T1000 (cell line): ENCODE measurements at regions not wholly inside any gene's neighbourhood (a gene's known extent, or its start where the extent isn't known, plus 50 kb on each side); places are given as distances from the start of the nearest gene placed in this dataset.

Source experiments
- DNase-seq: peaks from one replicate; lab custom pipeline; 2025; ENCODE audit warnings: mixed read lengths; lab: John Stamatoyannopoulos, UW

DNA sequence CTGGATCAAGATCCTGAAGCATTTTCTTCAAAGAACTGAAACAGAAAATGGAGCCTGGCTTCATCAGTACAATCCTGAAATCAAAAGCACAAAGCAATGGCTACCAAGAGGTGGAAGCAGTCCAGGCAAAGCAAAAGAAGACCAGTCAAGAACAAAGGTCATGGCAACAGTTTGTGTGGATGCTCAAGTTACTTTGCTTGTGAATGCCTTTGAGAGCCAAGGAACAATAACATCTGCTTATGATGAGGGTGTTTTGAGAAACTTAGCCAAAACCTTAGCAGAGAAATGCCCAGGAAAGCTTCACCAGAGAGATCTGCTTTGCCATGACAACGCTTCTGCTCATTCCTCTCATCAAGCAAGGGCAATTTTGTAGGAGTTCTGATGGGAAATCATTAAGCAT is 723.1 kb downstream of the TMEM182 start:
- DNase-seq, result no peak

DNA sequence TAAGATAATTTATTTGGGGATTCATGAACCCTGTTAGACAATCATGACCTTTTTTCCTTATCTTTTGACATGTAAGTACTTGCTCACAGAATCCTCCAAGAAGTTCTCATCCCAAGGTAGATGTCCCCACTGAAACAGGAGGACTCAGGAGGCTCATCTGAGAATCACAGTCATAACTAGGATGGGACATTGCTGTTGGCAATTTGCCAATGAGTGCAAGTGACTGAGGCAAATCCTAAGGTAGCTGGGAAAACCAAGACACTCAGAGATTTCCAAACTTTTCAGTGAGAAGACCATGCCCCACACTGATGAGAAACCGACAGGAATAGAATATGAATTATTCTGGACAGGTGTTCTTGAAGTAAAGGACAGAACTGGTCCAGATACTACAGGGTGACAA is 735.0 kb downstream of the TMEM182 start:
- no peak for DNase-seq

DNA sequence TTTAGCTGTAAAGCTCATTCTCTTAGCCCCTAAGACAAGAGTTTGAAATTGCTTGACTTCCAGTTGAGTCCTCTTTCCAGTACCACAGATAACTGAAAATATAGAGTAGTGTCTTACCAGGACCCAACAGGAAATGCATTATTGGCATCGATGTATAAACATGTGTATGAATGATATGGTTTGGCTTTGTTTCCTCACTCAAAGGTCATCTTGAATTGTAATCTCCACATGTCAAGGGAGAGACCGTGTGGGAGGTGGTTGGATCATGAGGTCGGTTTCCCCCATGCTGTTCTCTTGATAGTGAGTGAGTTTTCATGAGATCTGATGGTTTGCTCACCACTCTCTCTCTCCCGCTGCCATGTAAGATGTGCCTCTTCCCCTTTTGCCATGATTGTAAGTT is 745.0 kb downstream of the TMEM182 start:
- no peak for DNase-seq

DNA sequence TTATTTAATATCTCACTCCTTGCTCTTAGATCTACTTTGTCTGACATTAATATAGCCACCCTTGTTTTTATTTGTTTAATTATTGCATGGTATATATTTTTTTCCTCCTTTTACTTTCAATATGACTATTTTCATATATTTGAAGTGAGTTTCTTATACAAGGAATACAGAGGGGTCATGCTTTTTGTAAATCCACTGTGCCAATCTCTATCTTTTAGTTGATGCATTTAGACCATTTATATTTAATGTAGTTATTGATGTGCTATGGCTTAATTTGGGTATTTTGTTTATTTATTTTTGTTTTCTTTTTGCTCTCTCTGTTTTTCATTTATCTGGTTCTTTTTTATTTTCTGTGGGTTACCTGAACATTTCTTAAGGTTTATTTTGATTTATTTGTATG is 750.6 kb downstream of the TMEM182 start:
- no peak for DNase-seq

DNA sequence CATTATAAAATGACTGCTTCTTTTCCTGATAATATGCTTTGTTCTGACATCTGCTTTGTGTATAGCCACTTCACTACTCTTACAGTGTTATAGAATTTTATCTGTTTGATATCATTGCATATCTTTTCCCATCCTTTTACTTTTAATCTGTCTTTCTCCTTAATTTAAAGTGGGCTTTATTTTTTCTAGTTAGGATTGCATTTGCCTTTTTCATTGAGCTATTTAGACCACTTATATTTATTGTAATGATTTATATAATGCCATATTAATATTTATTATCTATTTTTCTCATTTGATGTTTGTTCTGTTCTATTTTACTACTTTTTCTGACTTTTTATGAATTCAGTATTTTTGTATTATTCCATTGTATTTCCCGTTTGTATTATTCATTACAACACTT is 758.7 kb downstream of the TMEM182 start:
- DNase-seq, result no peak

DNA sequence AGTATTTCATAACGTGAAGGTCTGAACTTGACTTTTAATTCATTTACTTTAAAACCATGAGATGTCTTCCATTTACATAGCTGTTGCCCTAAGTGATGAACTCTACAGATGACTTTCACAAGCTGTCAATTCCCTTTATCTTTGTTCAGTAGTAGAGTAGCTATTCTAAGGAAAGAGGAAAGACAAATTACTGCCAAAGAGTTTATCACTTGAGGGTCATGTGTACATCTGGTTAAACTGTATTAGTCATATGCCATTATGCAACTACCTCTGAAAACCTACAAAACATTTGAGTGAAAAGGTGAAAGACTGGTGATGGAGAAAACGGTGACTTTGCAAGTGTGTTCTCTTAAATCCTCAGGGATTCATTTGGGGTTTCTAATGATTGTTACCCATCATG is 763.9 kb downstream of the TMEM182 start:
- DNase-seq, result no peak

DNA sequence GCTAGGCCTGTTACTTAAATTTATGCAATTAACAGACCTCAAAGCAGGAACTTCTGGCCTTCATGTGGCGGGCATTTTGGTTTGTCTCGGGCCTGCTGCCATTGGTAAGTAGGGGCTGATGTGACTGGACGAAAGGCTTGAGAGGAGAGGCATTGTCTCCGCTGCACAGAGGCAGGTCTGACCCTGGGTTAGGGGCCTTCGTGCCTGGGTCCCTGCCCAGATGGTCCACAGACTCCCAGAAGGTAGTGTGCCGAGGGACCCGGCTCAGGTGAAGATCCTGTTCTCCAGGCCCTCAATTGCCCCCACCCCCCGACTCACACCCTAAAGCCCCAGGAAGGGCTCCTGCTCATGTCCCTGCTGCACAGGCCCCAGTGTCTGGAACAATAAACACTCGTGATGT is 764.9 kb downstream of the TMEM182 start:
- no peak for DNase-seq

DNA sequence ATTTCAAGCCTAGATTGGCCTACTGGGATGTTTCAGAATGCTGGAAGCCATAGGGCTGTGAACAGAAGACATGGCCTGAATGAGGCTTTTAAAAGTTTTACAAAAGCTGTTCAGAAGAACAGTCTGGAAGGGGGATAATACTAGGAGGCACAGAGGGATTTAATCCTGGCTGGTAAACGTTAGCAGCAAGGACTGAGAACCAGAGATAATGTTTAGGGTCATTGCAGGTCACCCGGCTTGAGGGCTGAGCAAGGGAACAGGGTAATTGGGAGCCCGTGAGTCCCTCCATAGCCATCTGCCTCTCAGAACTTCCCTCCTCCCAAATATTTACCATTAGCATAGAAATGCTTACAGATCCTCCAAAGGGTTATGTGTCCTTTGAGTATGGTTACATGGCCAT is 765.4 kb downstream of the TMEM182 start:
- no peak for DNase-seq

DNA sequence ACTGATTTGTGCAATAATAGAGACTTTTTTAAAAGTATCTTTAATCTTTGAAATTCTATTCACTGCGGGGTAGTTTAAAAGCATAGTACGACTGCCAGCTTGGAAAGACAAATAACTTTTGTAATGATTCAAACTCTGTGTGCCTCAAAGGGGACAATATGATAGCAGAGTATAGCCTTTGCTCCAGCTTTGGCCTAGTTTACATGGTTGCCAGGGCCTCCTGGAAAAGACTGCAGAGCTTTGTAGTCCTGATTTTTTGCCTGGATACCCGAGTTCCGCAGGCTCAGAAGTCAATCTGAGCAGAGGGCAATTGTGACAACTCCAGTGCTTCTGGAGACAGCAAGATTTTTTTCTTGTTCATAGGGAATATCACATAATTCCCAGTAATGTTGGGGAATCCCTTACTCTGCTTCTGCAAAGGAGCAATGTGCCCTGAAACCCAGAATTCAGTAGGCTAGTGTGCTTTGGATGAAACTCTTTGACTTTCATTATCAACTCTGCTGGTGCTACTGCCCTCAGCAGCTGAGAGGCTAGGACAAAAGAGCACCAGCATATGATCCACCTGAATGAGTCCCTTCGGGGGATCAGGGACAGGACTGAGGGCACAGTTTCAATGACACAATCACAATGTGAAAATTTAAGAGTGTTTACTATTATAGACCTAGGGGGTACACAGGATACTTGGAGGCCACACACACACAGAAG is 768.1 kb downstream of the TMEM182 start:
- no peak for DNase-seq

DNA sequence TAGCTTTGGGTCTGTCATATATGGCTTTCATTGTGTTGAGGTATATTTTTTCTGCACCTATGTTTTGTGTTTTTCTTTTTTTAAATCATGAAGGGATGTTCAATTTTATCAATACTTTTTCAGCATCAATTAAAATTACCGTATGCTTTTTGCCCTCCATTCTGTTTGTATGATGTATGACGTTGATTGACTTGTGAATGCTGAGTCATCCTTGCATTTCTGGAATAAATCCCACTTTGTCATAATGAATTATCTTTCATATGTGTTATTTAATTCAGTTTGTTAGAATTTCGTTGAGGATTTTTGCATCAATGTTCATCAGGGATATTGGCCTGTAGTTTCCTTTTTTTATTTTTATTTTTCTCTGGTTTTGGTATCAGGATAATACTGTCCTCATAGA is 790.9 kb downstream of the TMEM182 start:
- no peak for DNase-seq

DNA sequence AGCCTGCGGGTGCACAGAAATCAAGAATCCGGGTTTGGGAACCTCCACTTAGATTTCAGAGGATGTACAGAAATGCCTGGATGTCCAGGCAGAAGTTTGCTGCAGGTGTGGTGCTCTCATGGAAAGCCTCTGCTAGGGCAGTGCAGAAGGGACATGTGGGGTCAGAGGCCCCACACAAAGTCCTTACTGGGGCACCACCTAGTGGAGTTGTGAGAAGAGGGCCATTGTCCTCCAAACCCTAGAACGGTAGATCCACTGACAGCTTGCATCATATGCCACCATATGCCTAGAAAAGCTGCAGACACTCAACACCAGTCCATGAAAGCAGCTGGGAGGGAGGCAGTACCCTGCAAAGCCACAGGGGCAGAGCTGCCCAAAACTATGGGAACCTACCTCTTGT is 833.0 kb downstream of the TMEM182 start:
- no peak for DNase-seq

DNA sequence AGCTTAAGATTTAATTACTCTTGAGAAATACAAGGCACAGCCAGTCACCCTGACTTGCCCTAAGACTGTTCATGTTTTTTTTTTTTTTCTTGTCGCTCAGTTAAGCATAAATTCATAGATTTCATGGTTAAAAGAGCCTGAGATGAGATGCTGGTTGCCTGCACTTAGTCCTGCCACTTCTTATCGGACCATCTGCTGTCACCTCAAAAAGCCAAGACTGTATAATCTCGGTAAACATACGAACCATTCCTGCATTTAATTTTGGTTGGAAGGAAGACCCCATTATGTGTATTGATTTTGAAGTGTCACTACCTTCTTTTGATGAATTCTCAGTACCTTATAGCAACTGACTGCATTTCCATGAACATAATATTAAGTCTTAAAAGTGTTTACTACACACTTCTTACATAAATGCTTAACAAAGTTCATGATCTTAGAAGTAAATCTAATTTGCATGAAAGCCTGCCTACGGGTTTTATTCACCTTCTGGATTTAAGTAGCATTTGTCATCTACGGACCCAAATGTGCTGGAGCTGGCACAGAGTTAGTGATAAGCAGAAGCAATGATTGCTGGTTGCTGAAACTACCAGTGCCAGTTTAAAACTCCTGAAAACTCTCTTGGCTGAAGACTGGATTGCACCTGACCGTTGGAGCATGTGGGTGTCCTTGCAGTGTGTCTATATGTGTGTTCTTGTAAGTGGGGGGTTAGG is 843.4 kb downstream of the TMEM182 start:
- no peak for DNase-seq

DNA sequence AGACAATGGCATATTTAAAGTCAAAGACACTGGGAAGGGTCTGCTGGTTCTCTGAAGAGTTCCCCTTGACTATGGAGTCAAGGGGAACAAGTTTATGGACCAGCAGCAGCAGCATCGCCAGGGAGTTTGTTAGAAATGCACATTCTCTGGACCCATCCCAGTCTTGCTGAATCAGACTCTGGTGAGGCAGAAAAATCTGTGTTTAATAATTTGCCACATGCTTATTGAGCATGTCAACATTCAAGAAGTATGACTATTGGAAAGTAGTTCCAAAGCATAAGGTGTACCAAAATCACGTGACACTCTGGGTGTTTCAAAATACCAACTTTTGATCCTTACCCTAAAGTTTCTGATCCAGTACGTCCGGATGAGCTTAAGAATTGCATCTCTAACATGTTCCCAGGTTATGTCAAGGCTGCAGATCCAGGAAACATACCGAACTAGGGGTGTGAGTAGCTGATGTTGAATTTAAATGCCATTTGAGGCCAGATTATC is 853.8 kb downstream of the TMEM182 start:
- DNase-seq, result no peak

DNA sequence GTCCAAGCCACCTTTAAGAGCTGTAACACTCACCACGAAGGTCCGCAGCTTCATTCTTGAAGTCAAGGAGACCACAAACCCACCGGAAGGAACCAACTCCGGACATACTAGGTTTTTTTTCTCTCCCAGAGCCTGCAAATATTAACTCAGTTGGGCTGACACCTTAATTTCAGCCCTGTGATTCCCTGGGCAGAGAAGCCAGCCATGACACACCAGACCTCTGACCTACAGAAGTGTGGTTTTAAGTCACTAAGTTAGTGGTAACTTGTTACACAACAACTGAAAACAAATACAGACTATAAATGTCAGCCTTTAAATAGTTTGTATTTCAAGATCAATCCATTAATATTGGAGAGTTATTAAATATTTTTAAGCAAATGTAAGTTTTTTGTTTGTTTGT is 855.1 kb downstream of the TMEM182 start:
- no peak for DNase-seq

DNA sequence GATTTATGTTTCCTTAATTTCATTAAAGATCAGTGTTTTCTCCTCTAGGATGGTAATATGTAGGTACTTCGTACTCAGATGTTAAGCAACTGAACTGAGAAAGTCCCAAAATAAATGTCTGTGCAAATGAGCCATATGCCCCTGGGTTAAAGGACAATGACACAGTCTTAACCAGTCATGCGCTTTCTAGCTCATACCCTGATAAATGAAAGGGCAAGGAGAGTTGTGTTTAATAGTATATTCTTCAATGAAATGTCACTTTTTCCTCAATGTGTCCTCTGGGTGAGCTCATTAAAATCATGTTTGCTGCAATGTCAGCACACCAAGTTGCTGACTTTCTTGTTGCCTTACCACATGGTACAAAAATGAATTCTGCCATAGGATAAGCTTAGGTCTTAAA is 856.3 kb downstream of the TMEM182 start:
- no peak for DNase-seq

DNA sequence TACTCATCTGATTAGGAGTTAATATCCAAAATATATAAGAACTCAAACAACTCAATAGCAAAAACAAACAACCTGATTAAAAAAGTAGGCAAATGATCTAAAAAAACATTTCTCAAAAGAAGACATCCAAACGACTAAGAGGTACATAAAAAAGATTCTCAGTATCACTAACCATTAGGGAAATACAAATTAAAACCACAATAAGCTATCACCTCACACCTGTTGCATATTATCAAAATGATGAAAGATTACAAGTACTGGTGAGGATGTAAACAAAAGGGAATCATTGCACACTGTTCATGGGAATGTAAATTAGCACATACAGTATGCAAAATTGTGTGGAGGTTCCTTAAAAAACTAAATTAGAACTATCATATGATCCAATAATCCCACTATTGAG is 865.5 kb downstream of the TMEM182 start:
- DNase-seq, result no peak

DNA sequence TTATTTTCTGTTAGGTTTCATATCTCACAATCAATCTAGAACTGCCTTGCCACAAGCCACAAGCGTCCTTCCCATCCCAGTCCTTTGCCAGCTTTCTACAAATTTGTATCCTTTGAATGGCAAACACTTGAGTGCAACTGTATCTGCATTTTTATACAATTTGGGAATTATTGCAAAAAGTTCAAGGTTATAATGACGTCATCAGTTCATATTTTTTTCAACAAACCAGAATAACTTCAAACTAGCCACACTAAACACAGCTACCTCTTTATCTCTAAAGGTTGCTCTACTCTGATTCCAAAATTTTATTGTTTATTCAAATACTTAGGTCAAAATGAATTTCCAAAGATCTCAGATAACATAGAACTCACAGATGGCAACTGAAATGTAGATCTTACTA is 877.1 kb downstream of the TMEM182 start:
- no peak for DNase-seq

DNA sequence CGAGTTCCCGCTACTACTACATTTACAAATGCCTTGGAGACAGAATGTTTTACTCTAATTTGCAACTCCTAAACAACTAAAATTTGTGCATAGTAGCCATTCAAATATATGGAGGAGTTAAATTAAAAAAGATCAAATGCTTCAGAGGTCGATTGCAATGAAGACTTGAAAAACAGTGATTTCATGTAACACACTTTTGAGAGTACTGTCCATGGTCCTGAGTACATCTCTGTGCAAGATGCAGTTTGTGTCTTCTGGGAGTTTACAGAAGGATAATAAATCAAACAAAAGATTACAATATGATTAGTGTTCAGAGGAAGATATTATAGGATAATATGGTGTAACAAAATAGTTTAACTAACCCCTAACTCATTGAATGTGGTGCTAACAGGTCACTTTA is 894.7 kb downstream of the TMEM182 start:
- no peak for DNase-seq

DNA sequence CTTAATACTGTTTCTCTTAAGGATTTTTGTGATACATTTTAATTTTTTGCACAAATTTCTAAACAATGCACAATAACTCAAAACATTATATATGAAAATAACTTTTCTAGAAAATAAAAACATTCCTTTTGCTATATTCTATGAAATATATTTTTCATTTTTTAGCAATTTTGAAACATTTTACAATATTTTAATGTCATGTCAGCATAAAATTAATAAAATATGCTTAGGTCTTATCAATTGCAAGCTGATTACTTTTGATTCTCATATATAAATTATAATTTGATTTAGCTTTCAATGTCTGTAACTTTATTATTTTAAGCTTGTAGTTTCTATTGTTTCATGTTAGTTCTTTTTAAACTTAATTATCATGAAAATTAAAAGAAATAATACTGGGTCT is 898.7 kb downstream of the TMEM182 start:
- DNase-seq, result no peak

DNA sequence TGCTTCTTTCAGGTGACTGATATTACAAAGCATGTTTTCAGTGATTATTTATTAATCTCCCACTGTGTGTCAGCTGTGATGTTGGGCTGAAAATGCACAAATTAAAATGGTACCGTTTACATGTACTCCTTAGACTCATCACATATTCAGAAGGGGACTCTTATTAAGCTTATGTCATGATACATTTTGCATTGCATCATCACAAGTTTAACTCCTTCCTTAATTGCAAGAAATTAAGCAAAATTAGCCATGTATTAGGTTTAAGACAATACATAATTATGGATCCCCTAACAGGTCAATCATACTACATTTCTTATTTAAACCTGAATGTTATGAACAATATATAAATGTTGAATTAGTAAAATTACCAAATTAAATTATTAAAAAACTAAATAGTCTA is 899.1 kb downstream of the TMEM182 start:
- no peak for DNase-seq

DNA sequence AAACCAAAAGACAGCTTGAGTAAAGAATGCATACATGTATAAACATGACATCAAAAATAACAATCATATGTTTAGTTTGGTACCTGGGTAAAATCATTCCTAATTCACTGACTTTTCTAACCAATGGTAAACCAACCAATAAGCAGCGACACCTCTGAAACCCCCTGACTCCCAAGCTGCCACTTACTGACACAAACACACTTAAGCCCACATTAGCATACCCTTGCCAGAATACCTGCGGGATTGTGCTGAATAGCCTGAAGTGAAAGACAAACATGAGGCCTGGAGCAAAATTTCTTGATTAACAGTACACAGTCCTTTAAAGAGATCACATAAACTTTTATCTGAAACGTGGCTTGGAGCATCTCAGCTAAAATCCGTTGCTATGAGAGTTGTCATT is 902.9 kb downstream of the TMEM182 start:
- DNase-seq, result no peak

DNA sequence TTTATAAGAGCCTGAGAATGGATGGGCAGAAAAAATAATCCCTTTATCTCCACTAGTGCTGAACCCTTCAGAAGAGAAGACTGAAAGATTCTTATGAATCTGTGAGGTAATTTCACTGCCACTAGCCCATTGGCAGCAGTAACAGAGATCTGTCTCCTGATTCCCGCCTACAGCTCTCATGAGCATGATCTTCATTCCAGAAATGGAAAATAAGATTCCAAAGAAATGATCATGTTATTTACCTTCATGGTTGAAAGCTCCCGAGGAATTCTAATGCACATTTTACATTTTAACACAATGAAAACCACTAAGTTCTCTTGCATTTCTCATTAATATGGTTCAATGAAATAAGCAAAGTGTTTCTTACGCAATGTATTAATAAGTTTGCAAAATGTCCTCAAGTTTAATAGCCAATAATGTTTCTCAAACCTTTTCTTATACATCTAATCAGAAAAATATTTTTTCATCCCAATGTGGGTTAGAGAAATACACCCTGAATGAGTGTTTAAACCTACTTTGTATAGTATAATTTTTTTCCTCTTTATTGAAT is 905.6 kb downstream of the TMEM182 start:
- DNase-seq, result no peak

DNA sequence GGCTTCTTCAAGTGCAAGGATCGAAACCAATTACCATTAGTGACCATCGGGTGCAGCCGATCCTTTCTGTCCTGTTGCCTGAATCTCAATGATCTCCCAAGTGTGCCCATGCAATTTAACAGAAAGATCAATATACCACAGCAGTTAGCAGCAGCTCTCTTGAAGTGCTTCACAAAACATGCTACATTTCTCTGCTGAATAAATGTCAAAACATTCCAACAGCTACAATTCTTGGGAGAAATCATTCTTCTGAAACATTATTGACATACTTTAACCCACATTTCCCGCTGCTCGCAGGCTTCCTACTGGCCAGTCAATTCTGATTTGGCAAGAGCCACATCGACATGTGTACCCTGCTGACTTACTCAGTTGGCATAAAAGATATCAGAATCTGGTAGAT is 907.7 kb downstream of the TMEM182 start:
- DNase-seq, result no peak
